B cell (primary cell): ENCODE measurements at regions not wholly inside any gene's neighbourhood (a gene's known extent, or its start where the extent isn't known, plus 50 kb on each side); places are given as distances from the start of the nearest gene placed in this dataset.

Source experiments
- ATAC-seq: fragments of 200-7000 bp; cut with Tn5 transposase; one replicate; pipeline ENCODE4 v1.10.0; 2021; ENCODE audit warnings: low read depth, mild to moderate bottlenecking, moderate number of reproducible peaks, moderate library complexity
- CTCF ChIA-PET: fragments of 350-600 bp; sonication (Branson Sonifier 250); formaldehyde crosslinking; loops from one replicate; lab custom pipeline; 2021; ENCODE audit warnings: antibody characterized with exemption, inconsistent platforms; lab: Charles Lee
- POLR2A ChIA-PET: fragments of 350-600 bp; sonication (Branson Sonifier 250); formaldehyde crosslinking; loops from one replicate; lab custom pipeline; 2021; ENCODE audit warnings: antibody characterized with exemption; lab: Charles Lee
- DNase-seq: peaks from one replicate; pipeline ENCODE4 v3.0.0; 2013
- H2AFZ ChIP-seq: 2 replicates; pipeline ENCODE4 v1.6.1; 2012; ENCODE audit warnings: mild to moderate bottlenecking, low read depth, low read length; ENCODE audit not compliant: insufficient read depth, poor library complexity, severe bottlenecking
- H3K27ac ChIP-seq, 2 donors: 1 replicate in 1 of 2; 2 replicates in 1 of 2; pipeline ENCODE4 v1.5.1; 2012 to 2013; ENCODE audit warnings: low read length in 2 of 2, mild to moderate bottlenecking in 2 of 2, moderate library complexity in 1 of 2
- H3K27me3 ChIP-seq, 4 experiments: fragments of 200-600 bp in 1 of 4; sonication (generic) in 1 of 4; replicated peaks in 1 of 4; 1 replicate in 2 of 4; 2 replicates in 2 of 4; pipeline versions ENCODE4 v1.6.1 to v1.7.0; 2013 to 2016; ENCODE audit warnings: low read length in 3 of 4, mild to moderate bottlenecking in 2 of 4, mixed read lengths in 1 of 4, moderate library complexity in 1 of 4; ENCODE audit not compliant: insufficient read depth in 4 of 4, control insufficient read depth in 3 of 4; ENCODE audit errors: control extremely low read depth in 1 of 4
- H3K36me3 ChIP-seq, 2 experiments: replicated peaks in 1 of 2; 1 replicate in 1 of 2; 2 replicates in 1 of 2; pipeline versions ENCODE4 v1.6.1 to v1.7.1; 2013; ENCODE audit warnings: low read length in 1 of 2; ENCODE audit not compliant: insufficient read depth in 2 of 2, control insufficient read depth in 1 of 2; ENCODE audit errors: control extremely low read depth in 1 of 2, extremely low read depth in 1 of 2
- H3K4me1 ChIP-seq, 2 donors: fragments of 200-600 bp in 1 of 2; sonication (generic) in 1 of 2; 1 replicate in 1 of 2; 2 replicates in 1 of 2; pipeline versions ENCODE4 v1.5.1 to v1.6.1; 2013 to 2017; ENCODE audit warnings: low read length in 2 of 2; ENCODE audit not compliant: control insufficient read depth in 2 of 2, insufficient read depth in 2 of 2
- H3K4me2 ChIP-seq: replicated peaks from 2 replicates; pipeline ENCODE3; 2012; ENCODE audit warnings: mild to moderate bottlenecking, low read depth, low read length; ENCODE audit not compliant: poor library complexity, severe bottlenecking
- H3K4me3 ChIP-seq, 5 experiments: fragments of 200-600 bp in 1 of 5; sonication (generic) in 1 of 5; 1 replicate in 3 of 5; 2 replicates in 2 of 5; pipeline versions ENCODE4 v1.5.1 to v1.7.0; 2011 to 2016; ENCODE audit warnings: low read length in 4 of 5, mild to moderate bottlenecking in 4 of 5, low read depth in 2 of 5, control low read depth in 1 of 5, moderate library complexity in 1 of 5; ENCODE audit not compliant: insufficient read depth in 1 of 5; ENCODE audit errors: control extremely low read depth in 1 of 5, extremely low read depth in 1 of 5
- H3K79me2 ChIP-seq: fragments of 200-600 bp; sonication (generic); one replicate; pipeline ENCODE4 v1.6.0; 2016; ENCODE audit warnings: low read length; ENCODE audit not compliant: control insufficient read depth, insufficient read depth
- H3K9ac ChIP-seq: fragments of 200-600 bp; sonication (generic); 2 replicates; pipeline ENCODE4 v1.6.1; 2017; ENCODE audit warnings: mild to moderate bottlenecking, low read length, moderate library complexity
- H3K9me3 ChIP-seq, 3 donors: one replicate each; pipeline versions ENCODE4 v1.6.1 to v1.7.1; 2013; ENCODE audit warnings: low read length in 2 of 3; ENCODE audit not compliant: control insufficient read depth in 2 of 3, insufficient read depth in 1 of 3; ENCODE audit errors: control extremely low read depth in 1 of 3
- H4K20me1 ChIP-seq: 2 replicates; pipeline ENCODE4 v1.6.0; 2012; ENCODE audit warnings: mild to moderate bottlenecking, low read length; ENCODE audit not compliant: insufficient read depth, control insufficient read depth, poor library complexity, severe bottlenecking
- H3K27ac Mint-ChIP-seq: one replicate; pipeline ENCODE4 v1.8.0; 2021; ENCODE audit warnings: mixed read lengths
- H3K27me3 Mint-ChIP-seq: one replicate; pipeline ENCODE4 v1.8.0; 2021; ENCODE audit warnings: mixed read lengths
- H3K4me1 Mint-ChIP-seq: one replicate; pipeline ENCODE4 v1.8.0; 2021; ENCODE audit warnings: mixed read lengths
- H3K4me3 Mint-ChIP-seq: one replicate; pipeline ENCODE4 v1.8.0; 2021; ENCODE audit warnings: mixed read lengths
- H3K9me3 Mint-ChIP-seq: one replicate; pipeline ENCODE4 v1.8.0; 2022; ENCODE audit warnings: mixed read lengths; ENCODE audit not compliant: insufficient read depth
- EZH2 ChIP-seq: IDR thresholded peaks from 2 replicates; pipeline ENCODE4 v1.6.1; 2012; ENCODE audit warnings: borderline replicate concordance, low read depth, mild to moderate bottlenecking, moderate library complexity, low read length; ENCODE audit not compliant: insufficient read depth, poor library complexity, severe bottlenecking
- whole genome bisulfite sequencing: methylation state at CpG from one replicate; pipeline ENCODE4 v1.1.5; 2013; ENCODE audit warnings: missing lambda C conversion rate; ENCODE audit not compliant: insufficient coverage; 5-methylcytosine and 5-hydroxymethylcytosine counted together
- intact Hi-C: fragments of 100-400 bp; cut with micrococcal nuclease; formaldehyde crosslinking; loops from one replicate; pipeline ENCODE4 v1.10.0; 2022
- TF ChIP-seq, protein P1 (sequence below): fragments of 200-600 bp; IDR thresholded peaks from one replicate; pipeline ENCODE4 v1.8.0; 2022; ENCODE audit warnings: antibody characterized with exemption, mild to moderate bottlenecking

DNA sequence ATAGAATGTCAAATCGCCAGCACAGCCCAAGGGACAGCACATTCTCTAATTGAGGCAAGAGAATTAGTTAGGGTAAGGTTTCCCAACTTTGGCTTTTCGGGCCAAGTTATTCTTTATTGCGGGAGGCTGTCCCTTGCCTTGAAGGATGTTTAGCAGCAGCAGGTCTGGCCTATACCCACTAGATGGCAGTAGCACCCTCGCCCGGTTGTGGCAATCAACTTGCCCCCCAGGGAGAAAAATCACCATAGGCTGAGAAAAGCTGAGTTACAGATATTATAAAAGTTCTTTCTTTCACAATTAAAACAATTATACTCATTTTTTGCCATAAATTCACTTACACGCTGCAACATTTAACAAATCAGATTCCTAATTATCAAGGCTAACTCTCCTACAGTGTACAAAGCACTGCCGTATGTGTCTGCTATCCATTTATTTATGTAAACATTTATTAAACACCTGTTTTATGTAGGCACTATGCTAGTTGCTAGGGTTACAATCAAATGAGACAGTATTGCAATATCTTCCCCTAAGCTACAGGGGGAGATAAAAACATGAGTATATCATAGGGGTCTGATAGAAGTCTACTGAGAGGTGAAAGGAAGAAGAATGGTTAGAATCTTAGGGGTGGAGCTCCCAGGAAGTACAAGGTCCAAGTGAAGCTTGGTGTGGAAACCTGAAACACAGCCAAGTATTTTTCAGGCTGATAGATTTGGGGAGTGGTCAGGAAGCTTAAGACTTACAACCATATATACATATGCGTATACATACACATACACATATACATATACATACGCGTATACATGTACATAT is 452.3 kb downstream of the RAB38 start:
- H3K9me3 Mint-ChIP-seq, result no peaks in the 10 kb centered on the region
- H3K79me2 ChIP-seq, result no peaks in the 10 kb centered on the region
- no peak overlapping the region for H3K4me3 Mint-ChIP-seq
- no peaks in the 10 kb centered on the region for H3K27me3 Mint-ChIP-seq
- TF ChIP-seq EZH2, result no peak
- TF ChIP-seq, protein P1, sequence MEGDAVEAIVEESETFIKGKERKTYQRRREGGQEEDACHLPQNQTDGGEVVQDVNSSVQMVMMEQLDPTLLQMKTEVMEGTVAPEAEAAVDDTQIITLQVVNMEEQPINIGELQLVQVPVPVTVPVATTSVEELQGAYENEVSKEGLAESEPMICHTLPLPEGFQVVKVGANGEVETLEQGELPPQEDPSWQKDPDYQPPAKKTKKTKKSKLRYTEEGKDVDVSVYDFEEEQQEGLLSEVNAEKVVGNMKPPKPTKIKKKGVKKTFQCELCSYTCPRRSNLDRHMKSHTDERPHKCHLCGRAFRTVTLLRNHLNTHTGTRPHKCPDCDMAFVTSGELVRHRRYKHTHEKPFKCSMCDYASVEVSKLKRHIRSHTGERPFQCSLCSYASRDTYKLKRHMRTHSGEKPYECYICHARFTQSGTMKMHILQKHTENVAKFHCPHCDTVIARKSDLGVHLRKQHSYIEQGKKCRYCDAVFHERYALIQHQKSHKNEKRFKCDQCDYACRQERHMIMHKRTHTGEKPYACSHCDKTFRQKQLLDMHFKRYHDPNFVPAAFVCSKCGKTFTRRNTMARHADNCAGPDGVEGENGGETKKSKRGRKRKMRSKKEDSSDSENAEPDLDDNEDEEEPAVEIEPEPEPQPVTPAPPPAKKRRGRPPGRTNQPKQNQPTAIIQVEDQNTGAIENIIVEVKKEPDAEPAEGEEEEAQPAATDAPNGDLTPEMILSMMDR, result no peak
- DNase-seq, result no peak
- intact Hi-C loops, result loop anchor here (5.0 kb wide), 1 partner anchor 819 kb away; no protein-coding TSS in a partner anchor
- no peak overlapping the region for H3K27ac Mint-ChIP-seq
- no peaks in the 10 kb centered on the region for H3K36me3 ChIP-seq
- no peaks in the 10 kb centered on the region for H3K9me3 ChIP-seq
- ChIA-PET POLR2A (no interaction called here), CTCF (interaction anchor here (1.3 kb wide), 1 partner anchor 829 kb away, joined by 3 read pairs; no protein-coding TSS in a partner anchor)
- H3K27ac ChIP-seq, result no peak overlapping the region
- no peaks in the 10 kb centered on the region for H3K27me3 ChIP-seq
- H3K4me1 Mint-ChIP-seq, result no peaks in the 10 kb centered on the region
- H3K4me2 ChIP-seq, result no peak overlapping the region
- no peak overlapping the region for H3K9ac ChIP-seq
- ATAC-seq, result no peak
- H3K4me1 ChIP-seq, result no peaks in the 10 kb centered on the region
- 60% methylated on average over 3 of the region's 10 CpGs for WGBS
- no peak overlapping the region for H2AFZ ChIP-seq
- no peak overlapping the region for H3K4me3 ChIP-seq
- H4K20me1 ChIP-seq, result no peaks in the 10 kb centered on the region

DNA sequence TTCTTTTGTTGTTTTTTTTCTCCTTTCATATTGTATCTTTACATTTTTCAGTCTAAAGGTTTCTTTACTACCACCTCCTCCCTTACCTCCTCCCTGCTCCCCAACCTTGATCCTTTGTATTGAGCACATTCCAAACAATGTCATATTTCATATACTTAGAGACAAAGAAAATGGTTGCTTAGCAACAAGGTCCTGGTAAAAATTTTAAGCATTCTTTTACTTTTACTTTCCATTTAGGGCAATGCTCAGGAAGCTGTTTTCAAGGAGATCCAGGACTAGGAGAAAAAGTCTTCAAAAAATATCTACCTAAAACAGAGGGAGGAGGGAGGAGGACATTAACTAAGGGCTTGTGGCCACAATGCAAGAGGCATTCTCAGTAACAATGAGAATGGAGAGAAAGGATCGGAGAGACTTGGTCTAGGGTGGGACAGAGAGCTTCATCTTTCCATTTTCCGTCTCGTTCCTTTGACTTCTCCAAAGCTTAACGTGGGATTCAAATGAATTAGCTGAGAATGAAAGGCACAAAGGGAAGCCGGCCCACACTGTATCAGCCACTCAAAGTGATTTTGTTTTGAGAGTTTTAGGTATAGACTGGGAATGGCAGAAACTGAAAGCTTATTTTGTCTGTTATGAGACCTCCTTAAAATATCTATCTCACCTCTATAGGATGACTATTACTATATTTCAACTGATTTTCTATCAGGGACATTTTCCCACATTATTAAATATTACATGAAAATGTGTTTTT is 455.7 kb downstream of the RAB38 start:
- Mint-ChIP-seq H3K27ac (no peak overlapping the region), H3K27me3 (peaks cover 3% of the 10 kb centered on the region), H3K4me1 (no peaks in the 10 kb centered on the region), H3K9me3 (no peaks in the 10 kb centered on the region), H3K4me3 (no peak overlapping the region)
- Histone ChIP-seq H3K9ac (no peak overlapping the region), H3K36me3 (no peaks in the 10 kb centered on the region), H3K4me3 (no peak overlapping the region), H3K4me2 (no peak overlapping the region), H4K20me1 (no peaks in the 10 kb centered on the region), H3K27ac (no peak overlapping the region), H3K9me3 (no peaks in the 10 kb centered on the region), H3K79me2 (no peaks in the 10 kb centered on the region), H3K4me1 (no peaks in the 10 kb centered on the region), H2AFZ (no peak overlapping the region), H3K27me3 (no peaks in the 10 kb centered on the region)
- DNase-seq (no peak), ATAC-seq (no peak)
- no peak for TF ChIP-seq EZH2
- TF ChIP-seq, protein P1, result no peak
- intact Hi-C loops, result loop anchor here (5.0 kb wide), 1 partner anchor 823 kb away; no protein-coding TSS in a partner anchor
- ChIA-PET POLR2A (no interaction called here), CTCF (no interaction called here)
- 93% methylated on average over 4 of the region's 5 CpGs for WGBS
